Endodermal cell (in vitro differentiated cells): ENCODE measurements at regions not wholly inside any gene's neighbourhood (a gene's known extent, or its start where the extent isn't known, plus 50 kb on each side); places are given as distances from the start of the nearest gene placed in this dataset.

ENCODE experiments used
- DNase-seq: peaks from one replicate; pipeline ENCODE4 v3.0.0-alpha.2; 2017
- H3K27ac ChIP-seq: 2 replicates; pipeline ENCODE4 v1.5.1; 2013; ENCODE audit warnings: mild to moderate bottlenecking, low read depth, low read length, moderate library complexity
- H3K27me3 ChIP-seq: 2 replicates; pipeline ENCODE4 v1.6.1; 2013; ENCODE audit warnings: mild to moderate bottlenecking, low read length, moderate library complexity; ENCODE audit not compliant: insufficient read depth, control insufficient read depth, poor library complexity, severe bottlenecking
- H3K36me3 ChIP-seq: 2 replicates; pipeline ENCODE4 v1.7.0; 2013; ENCODE audit warnings: mild to moderate bottlenecking, low read length, moderate library complexity; ENCODE audit not compliant: control insufficient read depth, insufficient read depth
- H3K4me1 ChIP-seq: one replicate; pipeline ENCODE4 v1.7.0; 2013; ENCODE audit warnings: low read length; ENCODE audit not compliant: control insufficient read depth, insufficient read depth
- H3K4me3 ChIP-seq: 2 replicates; pipeline ENCODE4 v1.5.1; 2013; ENCODE audit warnings: mild to moderate bottlenecking, low read length, moderate library complexity
- H3K9ac ChIP-seq: 2 replicates; pipeline ENCODE4 v1.6.1; 2013; ENCODE audit warnings: mild to moderate bottlenecking, low read length, moderate library complexity; ENCODE audit not compliant: poor library complexity, severe bottlenecking; ENCODE audit errors: extremely low read depth
- H3K9me3 ChIP-seq: 2 replicates; pipeline ENCODE4 v1.6.1; 2013; ENCODE audit warnings: mild to moderate bottlenecking, low read length, moderate library complexity; ENCODE audit not compliant: control insufficient read depth
- H3K27ac Mint-ChIP-seq: 2 replicates; pipeline ENCODE4 v1.8.0; 2020; ENCODE audit warnings: mixed read lengths
- H3K27me3 Mint-ChIP-seq: 2 replicates; pipeline ENCODE4 v1.8.0; 2021; ENCODE audit warnings: mild to moderate bottlenecking, mixed read lengths; ENCODE audit not compliant: insufficient read depth
- H3K36me3 Mint-ChIP-seq: 2 replicates; pipeline ENCODE4 v1.8.0; 2020; ENCODE audit warnings: low read depth, mixed read lengths
- H3K4me1 Mint-ChIP-seq: 2 replicates; pipeline ENCODE4 v1.8.0; 2020; ENCODE audit warnings: mixed read lengths
- H3K4me3 Mint-ChIP-seq: 2 replicates; pipeline ENCODE4 v1.8.0; 2020; ENCODE audit warnings: mild to moderate bottlenecking, moderate library complexity, mixed read lengths
- H3K9me3 Mint-ChIP-seq: 2 replicates; pipeline ENCODE4 v1.8.0; 2020; ENCODE audit warnings: mild to moderate bottlenecking, mixed read lengths
- CTCF ChIP-seq: fragments of 200-600 bp; sonication (generic); conservative IDR thresholded peaks from 2 replicates; pipeline ENCODE4 v1.5.0; 2021; ENCODE audit warnings: antibody characterized with exemption, mild to moderate bottlenecking
- WGBS, 2 experiments: methylation state at CpG; one replicate each; pipeline versions ENCODE4 v1.1.5 to v1.1.7; 2013; ENCODE audit warnings: missing lambda C conversion rate in 2 of 2, mixed read lengths in 1 of 2; ENCODE audit not compliant: insufficient coverage in 1 of 2, insufficient read length in 1 of 2; 5-methylcytosine and 5-hydroxymethylcytosine counted together

GRCh38 chr3:22732641-22733040 lies 470.5 kb upstream of the UBE2E2 start:
- Histone ChIP-seq H3K9ac (no peak overlapping the region), H3K36me3 (no peaks in the 10 kb centered on the region), H3K27me3 (no peaks in the 10 kb centered on the region), H3K9me3 (peaks cover 30% of the 10 kb centered on the region), H3K4me1 (peaks cover 12% of the 10 kb centered on the region), H3K4me3 (no peak overlapping the region), H3K27ac (no peak overlapping the region)
- Mint-ChIP-seq H3K4me3 (no peak overlapping the region), H3K4me1 (peaks cover 25% of the 10 kb centered on the region), H3K36me3 (peaks cover 5% of the 10 kb centered on the region), H3K9me3 (peaks cover 19% of the 10 kb centered on the region), H3K27ac (no peak overlapping the region), H3K27me3 (no peaks in the 10 kb centered on the region)
- DNase-seq = no peak
- WGBS, 2 experiments = 86% methylated on average over 1 of the region's 1 CpG; no CpG with 5 or more reads in 1 of the 2 experiments
- TF ChIP-seq CTCF = no peak

GRCh38 chr3:22734207-22734606 lies 468.9 kb upstream of the UBE2E2 start:
- H3K9me3 ChIP-seq = peaks cover 30% of the 10 kb centered on the region
- H3K36me3 ChIP-seq = no peaks in the 10 kb centered on the region
- no peak overlapping the region for H3K27ac ChIP-seq
- H3K27me3 ChIP-seq = no peaks in the 10 kb centered on the region
- peaks cover 18% of the 10 kb centered on the region for H3K4me1 Mint-ChIP-seq
- no peak overlapping the region for H3K4me3 ChIP-seq
- H3K27ac Mint-ChIP-seq = no peak overlapping the region
- peaks cover 6% of the 10 kb centered on the region for H3K4me1 ChIP-seq
- H3K9me3 Mint-ChIP-seq = peaks cover 27% of the 10 kb centered on the region
- no peak overlapping the region for H3K4me3 Mint-ChIP-seq
- no peaks in the 10 kb centered on the region for H3K27me3 Mint-ChIP-seq
- peaks cover 5% of the 10 kb centered on the region for H3K36me3 Mint-ChIP-seq
- H3K9ac ChIP-seq = no peak overlapping the region
- no peak for TF ChIP-seq CTCF
- WGBS, 2 experiments = 25% methylated on average over 1 of the region's 1 CpG; no CpG with 5 or more reads in 1 of the 2 experiments
- peak; percentile 50 for DNase-seq

- no peak for TF ChIP-seq CTCF
- no peak for DNase-seq
- Histone ChIP-seq H3K4me1 (peaks cover 6% of the 10 kb centered on the region), H3K9me3 (peaks cover 30% of the 10 kb centered on the region), H3K27me3 (no peaks in the 10 kb centered on the region), H3K9ac (no peak overlapping the region), H3K27ac (no peak overlapping the region), H3K36me3 (no peaks in the 10 kb centered on the region), H3K4me3 (peak overlapping the region; percentile 14)
- H3K4me3 Mint-ChIP-seq = no peak overlapping the region
- no peaks in the 10 kb centered on the region for H3K27me3 Mint-ChIP-seq
- WGBS, 2 experiments = 92% methylated on average over 2 of the region's 2 CpGs; no CpG with 5 or more reads in 1 of the 2 experiments
- peaks cover 27% of the 10 kb centered on the region for H3K9me3 Mint-ChIP-seq
- H3K4me1 Mint-ChIP-seq = peaks cover 16% of the 10 kb centered on the region
- H3K36me3 Mint-ChIP-seq = peaks cover 5% of the 10 kb centered on the region
- no peak overlapping the region for H3K27ac Mint-ChIP-seq
Observed at GRCh38 chr3:22734756-22735155, 468.4 kb upstream of the UBE2E2 start.
